HepG2 (cell line): ENCODE measurements at regions not wholly inside any gene's neighbourhood (a gene's known extent, or its start where the extent isn't known, plus 50 kb on each side); places are given as distances from the start of the nearest gene placed in this dataset.

Experiments
- ATAC-seq: fragments of 200-7000 bp; cut with Tn5 transposase; 3 replicates; pipeline ENCODE4 v1.9.1; 2020; ENCODE audit warnings: mild to moderate bottlenecking, moderate library complexity
- BruUV-seq: library from RNA; stranded (reverse); fragments of 400-500 nt; replicated peaks from 2 replicates; lab custom pipeline; 2021; lab: Mats Ljungman, UMichigan
- CTCF ChIA-PET: fragments of 300-600 bp; formaldehyde crosslinking; extraction: SDS; loops from one replicate; lab custom pipeline; 2021; ENCODE audit warnings: low total read pairs, inconsistent platforms, low intra/inter-chr PET ratio; lab: Yijun Ruan, JAX
- POLR2A ChIA-PET: fragments of 350-600 bp; sonication (Branson Sonifier 250); formaldehyde crosslinking; loops from one replicate; lab custom pipeline; 2020; ENCODE audit warnings: antibody characterized with exemption, inconsistent platforms; lab: Yijun Ruan, JAX
- DNase-seq: peaks from one replicate; pipeline ENCODE4 v3.0.0-alpha.2; 2015; ENCODE audit warnings: low spot score
- FAIRE-seq: peaks from 3 replicates; lab custom pipeline; 2011; peaks lifted over from hg19 to GRCh38; lab: Jason Lieb, UNC
- H2AFZ ChIP-seq: one replicate; pipeline ENCODE4 v1.6.1; 2011; ENCODE audit warnings: low read length, inconsistent platforms
- H3K27ac ChIP-seq: fragments of 300-600 bp; 3 replicates; pipeline ENCODE4 v1.8.0; 2011; ENCODE audit warnings: mixed run types, mild to moderate bottlenecking, mixed read lengths, low read length, inconsistent platforms; ENCODE audit not compliant: insufficient read depth; ENCODE audit errors: extremely low read length
- H3K27me3 ChIP-seq, 2 experiments: fragments of 200-600 bp in 1 of 2; 2 replicates in 1 of 2; 3 replicates in 1 of 2; pipeline versions ENCODE4 v1.6.0 to v1.8.0; 2011; ENCODE audit warnings: low read length in 2 of 2, mild to moderate bottlenecking in 2 of 2, moderate library complexity in 2 of 2, inconsistent platforms in 1 of 2; ENCODE audit not compliant: insufficient read depth in 2 of 2, control insufficient read depth in 1 of 2
- H3K36me3 ChIP-seq, 2 experiments: fragments of 200-600 bp in 1 of 2; replicated peaks in 1 of 2; 2 replicates in 1 of 2; 3 replicates in 1 of 2; pipeline versions ENCODE4 v1.5.1 to v1.8.0; 2011; ENCODE audit warnings: low read length in 2 of 2, inconsistent platforms in 1 of 2; ENCODE audit not compliant: insufficient read depth in 2 of 2, control insufficient read depth in 1 of 2
- H3K4me1 ChIP-seq: 2 replicates; pipeline ENCODE4 v1.5.1; 2012; ENCODE audit warnings: low read length, inconsistent platforms; ENCODE audit not compliant: insufficient read depth
- H3K4me2 ChIP-seq: 2 replicates; pipeline ENCODE4 v1.6.0; 2011; ENCODE audit warnings: low read depth, low read length, inconsistent platforms
- H3K4me3 ChIP-seq, 3 experiments: fragments of 200-600 bp in 1 of 3; sonication (generic), shearing (Covaris generic) in 1 of 3; replicated peaks in 1 of 3; 2 replicates each; pipeline ENCODE4 v1.5.1; 2011 to 2016; ENCODE audit warnings: low read length in 3 of 3, inconsistent platforms in 2 of 3, low read depth in 2 of 3, mild to moderate bottlenecking in 2 of 3, control low read depth in 1 of 3, mixed read lengths in 1 of 3; ENCODE audit not compliant: insufficient read depth in 1 of 3
- H3K79me2 ChIP-seq: one replicate; pipeline ENCODE4 v1.6.1; 2011; ENCODE audit warnings: low read length, inconsistent platforms; ENCODE audit not compliant: insufficient read depth
- H3K9ac ChIP-seq: 2 replicates; pipeline ENCODE4 v1.6.0; 2011; ENCODE audit warnings: mild to moderate bottlenecking, low read depth, low read length, inconsistent platforms; ENCODE audit not compliant: insufficient read depth
- H3K9me3 ChIP-seq: 2 replicates; pipeline ENCODE4 v1.5.1; 2012; ENCODE audit warnings: mild to moderate bottlenecking, low read length
- H4K20me1 ChIP-seq: 2 replicates; pipeline ENCODE4 v1.6.0; 2011; ENCODE audit warnings: inconsistent platforms, mild to moderate bottlenecking, low read length, moderate library complexity; ENCODE audit not compliant: insufficient read depth
- FOSL1 ChIP-seq: sonication (generic); formaldehyde crosslinking; IDR thresholded peaks from 2 replicates; pipeline ENCODE4 v1.9.0; 2021; ENCODE audit warnings: missing genetic modification reagents, borderline replicate concordance
- HIVEP1 ChIP-seq: sonication (generic); formaldehyde crosslinking; IDR thresholded peaks from 2 replicates; pipeline ENCODE4 v1.4.0; 2020; ENCODE audit warnings: mild to moderate bottlenecking, missing genetic modification reagents
- IKZF4 ChIP-seq: sonication (generic); formaldehyde crosslinking; IDR thresholded peaks from 2 replicates; pipeline ENCODE4 v1.5.1; 2020; ENCODE audit warnings: borderline replicate concordance, mild to moderate bottlenecking, low read depth, missing genetic modification reagents; ENCODE audit errors: not compliant biosample characterization
- MED13 ChIP-seq: sonication (generic); formaldehyde crosslinking; IDR thresholded peaks from 2 replicates; pipeline ENCODE4 v1.5.0; 2020; ENCODE audit warnings: missing genetic modification reagents
- SP4 ChIP-seq: sonication (generic); formaldehyde crosslinking; IDR thresholded peaks from 2 replicates; pipeline ENCODE4 v1.8.1; 2023; ENCODE audit warnings: mild to moderate bottlenecking, missing genetic modification reagents
- SYNCRIP ChIP-seq: fragments of 200-400 bp; formaldehyde crosslinking; IDR thresholded peaks from 2 replicates; pipeline ENCODE4 v1.6.1; 2018; ENCODE audit warnings: mild to moderate bottlenecking, low read depth, low read length; ENCODE audit not compliant: insufficient read depth
- TRIM24 ChIP-seq: sonication (generic); formaldehyde crosslinking; IDR thresholded peaks from 2 replicates; pipeline ENCODE4 v1.8.0; 2022; ENCODE audit warnings: mild to moderate bottlenecking, missing genetic modification reagents
- ZNF772 ChIP-seq: sonication (generic); formaldehyde crosslinking; IDR thresholded peaks from 2 replicates; pipeline ENCODE4 v1.5.0; 2020; ENCODE audit warnings: mild to moderate bottlenecking, missing genetic modification reagents
- ZNF773 ChIP-seq: sonication (generic); formaldehyde crosslinking; IDR thresholded peaks from 2 replicates; pipeline ENCODE4 v1.4.0; 2020; ENCODE audit warnings: missing genetic modification reagents, borderline replicate concordance
- WGBS: methylation state at CpG from one replicate; pipeline ENCODE4 v1.1.6; 2017; ENCODE audit warnings: low lambda C conversion rate; 5-methylcytosine and 5-hydroxymethylcytosine counted together
- in situ Hi-C: cut with HindIII; loops from 2 replicates; pipeline ENCODE4 v1.10.0; 2017; ENCODE audit warnings: low pct_unique_long_range_greater_than_20kb; ENCODE audit not compliant: extremely low pct_ligation_motif_present
- intact Hi-C: fragments of 100-400 bp; cut with micrococcal nuclease; formaldehyde crosslinking; loops from one replicate; pipeline ENCODE4 v1.10.0; 2022; ENCODE audit not compliant: unreplicated experiment
- TF ChIP-seq, protein P1 (sequence below), 2 experiments: sonication (generic) in 1 of 2; formaldehyde crosslinking in 1 of 2; IDR thresholded peaks; 2 replicates each; pipeline versions ENCODE4 v1.4.0 to v1.6.1; 2018 to 2020; ENCODE audit warnings: missing genetic modification reagents in 2 of 2, borderline replicate concordance in 1 of 2, low read depth in 1 of 2, mild to moderate bottlenecking in 1 of 2, missing biosample characterization in 1 of 2
- TF ChIP-seq, protein P2 (sequence below): sonication (generic); formaldehyde crosslinking; IDR thresholded peaks from 2 replicates; pipeline ENCODE4 v1.8.1; 2023; ENCODE audit warnings: mild to moderate bottlenecking, missing genetic modification reagents, borderline replicate concordance

DNA sequence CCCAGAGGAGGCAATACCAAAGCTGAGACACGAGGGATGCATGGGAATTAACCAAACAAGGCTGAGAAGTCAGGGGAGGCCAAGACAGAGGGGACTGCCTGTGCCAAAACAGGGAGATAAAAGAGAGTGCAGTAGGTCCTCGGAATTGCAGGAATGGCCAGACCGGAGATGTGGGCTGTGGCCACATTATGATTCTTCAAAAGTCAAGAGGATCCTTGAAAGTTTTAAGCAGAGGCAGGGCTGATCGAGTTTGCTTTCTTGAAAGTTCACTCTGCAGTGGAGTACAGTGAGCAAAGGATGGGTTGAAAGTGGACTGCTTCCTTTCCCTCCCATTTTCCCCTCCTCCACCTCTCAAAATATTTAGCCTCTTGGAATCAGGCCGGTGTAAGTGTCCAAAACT, 73.9 kb upstream of the ADAMTS9 start:
- Histone ChIP-seq H3K4me3 (no peak overlapping the region), H2AFZ (no peak overlapping the region), H4K20me1 (no peaks in the 10 kb centered on the region), H3K4me2 (no peak overlapping the region), H3K27ac (no peak overlapping the region), H3K79me2 (no peaks in the 10 kb centered on the region), H3K27me3 (no peaks in the 10 kb centered on the region), H3K36me3 (no peaks in the 10 kb centered on the region), H3K4me1 (no peaks in the 10 kb centered on the region), H3K9ac (no peak overlapping the region), H3K9me3 (no peaks in the 10 kb centered on the region)
- 14% methylated on average over 5 of the region's 5 CpGs for WGBS
- TF ChIP-seq, protein P1, sequence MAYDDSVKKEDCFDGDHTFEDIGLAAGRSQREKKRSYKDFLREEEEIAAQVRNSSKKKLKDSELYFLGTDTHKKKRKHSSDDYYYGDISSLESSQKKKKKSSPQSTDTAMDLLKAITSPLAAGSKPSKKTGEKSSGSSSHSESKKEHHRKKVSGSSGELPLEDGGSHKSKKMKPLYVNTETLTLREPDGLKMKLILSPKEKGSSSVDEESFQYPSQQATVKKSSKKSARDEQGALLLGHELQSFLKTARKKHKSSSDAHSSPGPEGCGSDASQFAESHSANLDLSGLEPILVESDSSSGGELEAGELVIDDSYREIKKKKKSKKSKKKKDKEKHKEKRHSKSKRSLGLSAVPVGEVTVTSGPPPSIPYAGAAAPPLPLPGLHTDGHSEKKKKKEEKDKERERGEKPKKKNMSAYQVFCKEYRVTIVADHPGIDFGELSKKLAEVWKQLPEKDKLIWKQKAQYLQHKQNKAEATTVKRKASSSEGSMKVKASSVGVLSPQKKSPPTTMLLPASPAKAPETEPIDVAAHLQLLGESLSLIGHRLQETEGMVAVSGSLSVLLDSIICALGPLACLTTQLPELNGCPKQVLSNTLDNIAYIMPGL (CRISPR knock-in tag; IDR thresholded peaks at IDR 0.05; ENCODE audit: borderline replicate concordance in 1 of 2, low read depth in 1 of 2) = no peak
- TF ChIP-seq FOSL1 (CRISPR knock-in tag) = no peak
- no peak for TF ChIP-seq MED13
- no peak for TF ChIP-seq ZNF772
- TF ChIP-seq, protein P2, sequence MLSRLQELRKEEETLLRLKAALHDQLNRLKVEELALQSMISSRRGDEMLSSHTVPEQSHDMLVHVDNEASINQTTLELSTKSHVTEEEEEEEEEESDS (CRISPR knock-in tag) = no peak
- TF ChIP-seq ZNF773 (CRISPR knock-in tag) = no peak
- TF ChIP-seq HIVEP1 = no peak
- TF ChIP-seq SYNCRIP = no peak
- TF ChIP-seq TRIM24 (CRISPR knock-in tag) = no peak
- TF ChIP-seq SP4 (CRISPR knock-in tag) = no peak
- no peak for TF ChIP-seq IKZF4 (CRISPR knock-in tag)
- in situ Hi-C loops = no loop called here
- ChIA-PET CTCF (no interaction called here), POLR2A (no interaction called here)
- no peak for DNase-seq
- intact Hi-C loops = no loop called here
- no TSS peak for BruUV-seq
- no peak for FAIRE-seq
- ATAC-seq = no peak
